PC-3 (cell line): ENCODE measurements at regions not wholly inside any gene's neighbourhood (a gene's known extent, or its start where the extent isn't known, plus 50 kb on each side); places are given as distances from the start of the nearest gene placed in this dataset.

Experiments
- ATAC-seq: fragments of 200-7000 bp; cut with Tn5 transposase; 2 replicates; pipeline ENCODE4 v1.9.1; 2020; ENCODE audit warnings: mild to moderate bottlenecking, moderate library complexity
- BruUV-seq: library from RNA; stranded (reverse); fragments of 400-500 nt; replicated peaks from 2 replicates; lab custom pipeline; 2021; lab: Mats Ljungman, UMichigan
- CTCF ChIA-PET: fragments of 300-600 bp; sonication (Branson Sonifier 250); formaldehyde crosslinking; loops from one replicate; lab custom pipeline; 2022; ENCODE audit warnings: antibody characterized with exemption; lab: Charles Lee
- POLR2A ChIA-PET: fragments of 300-600 bp; sonication (Branson Sonifier 250); formaldehyde crosslinking; loops from one replicate; lab custom pipeline; 2022; ENCODE audit warnings: antibody characterized with exemption; ENCODE audit not compliant: unreplicated experiment; lab: Charles Lee
- DNase-seq: peaks from one replicate; pipeline ENCODE4 v3.0.0-alpha.2; 2015
- H2AFZ ChIP-seq: fragments of 300-600 bp; sonication (generic); 2 replicates; pipeline ENCODE4 v1.6.0; 2016; ENCODE audit warnings: antibody characterized with exemption, low read length
- H3F3A ChIP-seq: fragments of 300-600 bp; sonication (generic); one replicate; pipeline ENCODE4 v1.6.0; 2017; ENCODE audit warnings: antibody characterized with exemption, low read length, control low read depth, mild to moderate bottlenecking; ENCODE audit not compliant: unreplicated experiment
- H3K27ac ChIP-seq: fragments of 300-600 bp; sonication (generic); 2 replicates; pipeline ENCODE4 v1.5.1; 2016; ENCODE audit warnings: mild to moderate bottlenecking, low read length
- H3K27me3 ChIP-seq: fragments of 300-600 bp; sonication (generic); 2 replicates; pipeline ENCODE4 v1.6.1; 2016; ENCODE audit warnings: low read length, mixed read lengths
- H3K36me3 ChIP-seq: fragments of 300-600 bp; sonication (generic); 2 replicates; pipeline ENCODE4 v1.6.1; 2016; ENCODE audit warnings: low read depth, mixed run types, low read length, mixed read lengths
- H3K4me1 ChIP-seq: fragments of 300-600 bp; sonication (generic); 2 replicates; pipeline ENCODE4 v1.5.1; 2016; ENCODE audit warnings: low read length; ENCODE audit not compliant: insufficient read depth
- H3K4me2 ChIP-seq: fragments of 300-600 bp; sonication (generic); 2 replicates; pipeline ENCODE4 v1.6.0; 2016; ENCODE audit warnings: low read length
- H3K4me3 ChIP-seq: fragments of 300-600 bp; sonication (generic); 2 replicates; pipeline ENCODE4 v1.5.1; 2016; ENCODE audit warnings: mild to moderate bottlenecking, low read length, mixed read lengths
- H3K79me2 ChIP-seq: fragments of 300-600 bp; sonication (generic); 2 replicates; pipeline ENCODE4 v1.6.1; 2017; ENCODE audit warnings: low read length, mixed read lengths
- H3K9ac ChIP-seq: fragments of 300-600 bp; sonication (generic); 2 replicates; pipeline ENCODE4 v1.6.0; 2016; ENCODE audit warnings: mild to moderate bottlenecking, low read length
- H3K9me2 ChIP-seq: fragments of 300-600 bp; sonication (generic); replicated peaks from 2 replicates; pipeline ENCODE4 v1.6.1; 2016; ENCODE audit warnings: mixed run types, low read length, mixed read lengths
- H3K9me3 ChIP-seq: fragments of 300-600 bp; sonication (generic); 2 replicates; pipeline ENCODE4 v1.6.1; 2016; ENCODE audit warnings: low read length, mixed read lengths
- H4K20me1 ChIP-seq: fragments of 300-600 bp; sonication (generic); 2 replicates; pipeline ENCODE4 v1.6.1; 2016; ENCODE audit warnings: low read length, mixed read lengths
- CTCF ChIP-seq: fragments of 300-600 bp; sonication (generic); conservative IDR thresholded peaks from 2 replicates; pipeline ENCODE4 v1.5.1; 2017; ENCODE audit warnings: antibody characterized with exemption, low read depth, mild to moderate bottlenecking, low read length
- EZH2 ChIP-seq: fragments of 300-600 bp; sonication (generic); IDR thresholded peaks from one replicate; pipeline ENCODE4 v1.6.1; 2017; ENCODE audit warnings: antibody characterized with exemption, mild to moderate bottlenecking, low read length; ENCODE audit not compliant: unreplicated experiment
- EZH2phosphoT487 ChIP-seq: fragments of 300-600 bp; sonication (generic); IDR thresholded peaks from 2 replicates; pipeline ENCODE4 v1.6.1; 2018; ENCODE audit warnings: mild to moderate bottlenecking, antibody characterized with exemption, low read length, borderline replicate concordance
- intact Hi-C: fragments of 100-400 bp; cut with micrococcal nuclease; formaldehyde crosslinking; loops from 2 replicates; pipeline ENCODE4 v1.9.0; 2023

GRCh38 chr3:72227486-72228070 is 442.6 kb upstream of the PROK2 start:
- no peaks in the 10 kb centered on the region for H3K4me1 ChIP-seq
- H3F3A ChIP-seq = no peaks in the 10 kb centered on the region
- peaks cover 40% of the 10 kb centered on the region for H3K27me3 ChIP-seq
- H3K9ac ChIP-seq = no peak overlapping the region
- ATAC-seq (no peak), DNase-seq (no peak)
- no peaks in the 10 kb centered on the region for H4K20me1 ChIP-seq
- no peaks in the 10 kb centered on the region for H3K9me2 ChIP-seq
- no peak overlapping the region for H2AFZ ChIP-seq
- no peak overlapping the region for H3K27ac ChIP-seq
- ChIA-PET CTCF (no interaction called here), POLR2A (no interaction called here)
- BruUV-seq = no TSS peak
- no peaks in the 10 kb centered on the region for H3K36me3 ChIP-seq
- TF ChIP-seq CTCF (no peak), EZH2 (no peak), EZH2phosphoT487 (no peak)
- H3K79me2 ChIP-seq = no peaks in the 10 kb centered on the region
- H3K4me3 ChIP-seq = no peak overlapping the region
- H3K9me3 ChIP-seq = peaks cover 17% of the 10 kb centered on the region
- intact Hi-C loops = no loop called here
- no peak overlapping the region for H3K4me2 ChIP-seq

GRCh38 chr3:72224804-72225509 is 440.0 kb upstream of the PROK2 start:
- no TSS peak for BruUV-seq
- POLR2A ChIA-PET = no interaction called here
- H3K9ac ChIP-seq = no peak overlapping the region
- H3K4me2 ChIP-seq = no peak overlapping the region
- CTCF ChIA-PET = no interaction called here
- no peak overlapping the region for H2AFZ ChIP-seq
- no peaks in the 10 kb centered on the region for H3K9me2 ChIP-seq
- H3K4me1 ChIP-seq = no peaks in the 10 kb centered on the region
- H3K36me3 ChIP-seq = no peaks in the 10 kb centered on the region
- DNase-seq (no peak), ATAC-seq (no peak)
- intact Hi-C loops = no loop called here
- peaks cover 39% of the 10 kb centered on the region for H3K27me3 ChIP-seq
- H3K9me3 ChIP-seq = peaks cover 17% of the 10 kb centered on the region
- H3K79me2 ChIP-seq = no peaks in the 10 kb centered on the region
- no peaks in the 10 kb centered on the region for H3F3A ChIP-seq
- H3K27ac ChIP-seq = no peak overlapping the region
- no peaks in the 10 kb centered on the region for H4K20me1 ChIP-seq
- H3K4me3 ChIP-seq = no peak overlapping the region
- TF ChIP-seq EZH2phosphoT487 = no peak
- TF ChIP-seq CTCF = no peak
- TF ChIP-seq EZH2 = no peak

DNA sequence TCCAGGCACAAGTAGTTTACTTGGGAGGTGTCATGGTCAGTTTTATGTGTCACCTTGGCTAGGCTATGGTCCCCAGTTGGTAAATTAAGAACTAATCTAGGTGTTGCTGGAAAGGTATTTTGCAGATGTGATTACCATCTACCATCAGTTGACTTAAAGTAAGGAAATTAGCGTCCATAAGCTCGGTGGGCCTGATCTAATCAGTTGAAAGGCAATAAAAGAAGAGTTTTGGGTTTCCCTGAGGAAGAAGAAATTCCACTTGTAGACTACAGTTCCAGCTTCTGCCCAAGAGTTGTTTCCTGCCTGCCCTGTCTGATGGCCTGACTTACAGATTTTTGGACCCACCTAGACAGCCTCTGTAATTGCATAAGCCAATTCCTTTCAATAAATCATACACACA is 438.7 kb upstream of the PROK2 start:
- TF ChIP-seq EZH2 (no peak), CTCF (no peak), EZH2phosphoT487 (no peak)
- H3K27ac ChIP-seq = no peak overlapping the region
- DNase-seq = no peak
- no peak overlapping the region for H3K9ac ChIP-seq
- H3F3A ChIP-seq = no peaks in the 10 kb centered on the region
- no peaks in the 10 kb centered on the region for H3K9me2 ChIP-seq
- intact Hi-C loops = no loop called here
- H3K27me3 ChIP-seq = peaks cover 26% of the 10 kb centered on the region
- no peak overlapping the region for H3K4me3 ChIP-seq
- no peaks in the 10 kb centered on the region for H3K79me2 ChIP-seq
- H3K4me1 ChIP-seq = no peaks in the 10 kb centered on the region
- no peak overlapping the region for H2AFZ ChIP-seq
- peaks cover 17% of the 10 kb centered on the region for H3K9me3 ChIP-seq
- ChIA-PET POLR2A (no interaction called here), CTCF (no interaction called here)
- H4K20me1 ChIP-seq = no peaks in the 10 kb centered on the region
- no TSS peak for BruUV-seq
- H3K4me2 ChIP-seq = no peak overlapping the region
- no peaks in the 10 kb centered on the region for H3K36me3 ChIP-seq
- ATAC-seq = no peak
